Posterior cingulate gyrus (tissue), 11 donors: ENCODE measurements at regions not wholly inside any gene's neighbourhood (a gene's known extent, or its start where the extent isn't known, plus 50 kb on each side); places are given as distances from the start of the nearest gene placed in this dataset.

Experiments
- DNase-seq, 10 donors: peaks; one replicate each; pipeline versions ENCODE4 v3.0.0 to v3.0.0-alpha.2; 2020 to 2021; ENCODE audit warnings: mixed read lengths in 3 of 10
- intact Hi-C: fragments of 100-400 bp; cut with DNase I; formaldehyde crosslinking; loops from one replicate; pipeline ENCODE4 v1.15.1; 2023

- DNase-seq = no peak
- intact Hi-C loops = no loop called here
Observed at GRCh38 chr4:56243107-56243506, 144.2 kb downstream of the AASDH start.

GRCh38 chr4:56241500-56241899, 145.8 kb downstream of the AASDH start:
- no peak for DNase-seq
- intact Hi-C loops = no loop called here

- intact Hi-C loops = no loop called here
- DNase-seq = no peak
Observed at GRCh38 chr4:56240554-56241174, 146.6 kb downstream of the AASDH start.

- intact Hi-C loops = loop anchor here (10.0 kb wide), 1 partner anchor 57 kb away; no protein-coding TSS in a partner anchor
- DNase-seq = no peak
Observed at GRCh38 chr4:56238251-56238650, 149.0 kb downstream of the AASDH start.

GRCh38 chr4:56235725-56236124, 151.6 kb downstream of the AASDH start:
- no peak for DNase-seq
- intact Hi-C loops = loop anchor here (10.0 kb wide), 1 partner anchor 59 kb away; no protein-coding TSS in a partner anchor

GRCh38 chr4:56235011-56235410, 152.3 kb downstream of the AASDH start:
- intact Hi-C loops = loop anchor here (10.0 kb wide), 1 partner anchor 60 kb away; no protein-coding TSS in a partner anchor
- no peak for DNase-seq

- intact Hi-C loops = loop anchor here (10.0 kb wide), 1 partner anchor 61 kb away; no protein-coding TSS in a partner anchor
- DNase-seq = no peak
Observed at GRCh38 chr4:56234098-56234497, 153.2 kb downstream of the AASDH start.

- intact Hi-C loops = loop anchor here (10.0 kb wide), 1 partner anchor 63 kb away; no protein-coding TSS in a partner anchor
- DNase-seq = no peak
Observed at GRCh38 chr4:56231410-56231809, 155.9 kb downstream of the AASDH start.

GRCh38 chr4:56229947-56230346, 157.3 kb downstream of the AASDH start:
- intact Hi-C loops = loop anchor here (10.0 kb wide), 1 partner anchor 65 kb away; no protein-coding TSS in a partner anchor
- no peak for DNase-seq

- intact Hi-C loops = no loop called here
- no peak for DNase-seq
Observed at GRCh38 chr4:56227301-56227835, 159.9 kb downstream of the AASDH start.

GRCh38 chr4:56226579-56226978, 160.7 kb downstream of the AASDH start:
- DNase-seq = no peak
- intact Hi-C loops = no loop called here

- no peak for DNase-seq
- intact Hi-C loops = no loop called here
Observed at GRCh38 chr4:56224641-56225040, 162.7 kb downstream of the AASDH start.

GRCh38 chr4:56222514-56222913, 164.8 kb downstream of the AASDH start:
- intact Hi-C loops = no loop called here
- DNase-seq = no peak

- no peak for DNase-seq
- intact Hi-C loops = no loop called here
Observed at GRCh38 chr4:56220261-56220660, 167.0 kb downstream of the AASDH start.

- intact Hi-C loops = no loop called here
- DNase-seq = no peak
Observed at GRCh38 chr4:56219447-56219846, 167.8 kb downstream of the AASDH start.

GRCh38 chr4:56218230-56218895, 168.9 kb downstream of the AASDH start:
- intact Hi-C loops = no loop called here
- DNase-seq = no peak

GRCh38 chr4:56217343-56217890, 169.9 kb downstream of the AASDH start:
- no peak for DNase-seq
- intact Hi-C loops = no loop called here

- no peak for DNase-seq
- intact Hi-C loops = no loop called here
Observed at GRCh38 chr4:56215901-56216300, 171.4 kb downstream of the AASDH start.

GRCh38 chr4:56215141-56215783, 172.0 kb downstream of the AASDH start:
- intact Hi-C loops = no loop called here
- no peak for DNase-seq

- DNase-seq = no peak
- intact Hi-C loops = no loop called here
Observed at GRCh38 chr4:56213543-56213942, 173.7 kb downstream of the AASDH start.

GRCh38 chr4:56212774-56213173, 174.5 kb downstream of the AASDH start:
- DNase-seq = no peak
- intact Hi-C loops = no loop called here
